ENCODE measurements at regions not wholly inside any gene's neighbourhood (a gene's known extent, or its start where the extent isn't known, plus 50 kb on each side); places are given as distances from the start of the nearest gene placed in this dataset.

- DNase-seq (ENCODE audit: low read depth), result no peak
Observed at GRCh38 chr5:124419531-124419930, 326.9 kb downstream of the ZNF608 start.

GRCh38 chr5:124418390-124418789, 328.0 kb downstream of the ZNF608 start:
- DNase-seq (ENCODE audit: low read depth), result no peak

- no peak for DNase-seq (ENCODE audit: low read depth)
Observed at GRCh38 chr5:124417196-124417595, 329.2 kb downstream of the ZNF608 start.

GRCh38 chr5:124416627-124417026, 329.8 kb downstream of the ZNF608 start:
- DNase-seq (ENCODE audit: low read depth), result no peak

GRCh38 chr5:124414973-124415372, 331.5 kb downstream of the ZNF608 start:
- no peak for DNase-seq (ENCODE audit: low read depth)

- no peak for DNase-seq (ENCODE audit: low read depth)
Observed at GRCh38 chr5:124410539-124411488, 335.6 kb downstream of the ZNF608 start.

- no peak for DNase-seq (ENCODE audit: low read depth)
Observed at GRCh38 chr5:124408738-124409453, 337.5 kb downstream of the ZNF608 start.

- DNase-seq (ENCODE audit: low read depth), result no peak
Observed at GRCh38 chr5:124404796-124405195, 341.6 kb downstream of the ZNF608 start.

GRCh38 chr5:124403281-124403680, 343.2 kb downstream of the ZNF608 start:
- DNase-seq (ENCODE audit: low read depth), result no peak

- DNase-seq (ENCODE audit: low read depth), result no peak
Observed at GRCh38 chr5:124402144-124402581, 344.3 kb downstream of the ZNF608 start.

- DNase-seq (ENCODE audit: low read depth), result no peak
Observed at GRCh38 chr5:124401476-124402143, 344.8 kb downstream of the ZNF608 start.

- DNase-seq (ENCODE audit: low read depth), result no peak
Observed at GRCh38 chr5:124399426-124399961, 346.9 kb downstream of the ZNF608 start.

- no peak for DNase-seq (ENCODE audit: low read depth)
Observed at GRCh38 chr5:124398460-124398859, 348.0 kb downstream of the ZNF608 start.

GRCh38 chr5:124397317-124397716, 349.1 kb downstream of the ZNF608 start:
- no peak for DNase-seq (ENCODE audit: low read depth)

- DNase-seq (ENCODE audit: low read depth), result no peak
Observed at GRCh38 chr5:124395926-124396325, 350.5 kb downstream of the ZNF608 start.

GRCh38 chr5:124395287-124395686, 351.2 kb downstream of the ZNF608 start:
- no peak for DNase-seq (ENCODE audit: low read depth)

GRCh38 chr5:124394700-124395245, 351.7 kb downstream of the ZNF608 start:
- DNase-seq (ENCODE audit: low read depth), result no peak

GRCh38 chr5:124393584-124394379, 352.7 kb downstream of the ZNF608 start:
- no peak for DNase-seq (ENCODE audit: low read depth)

GRCh38 chr5:124383693-124384092, 362.7 kb downstream of the ZNF608 start:
- DNase-seq (ENCODE audit: low read depth), result no peak

GRCh38 chr5:124377386-124377785, 369.1 kb downstream of the ZNF608 start:
- no peak for DNase-seq (ENCODE audit: low read depth)

- no peak for DNase-seq (ENCODE audit: low read depth)
Observed at GRCh38 chr5:124373883-124374282, 372.6 kb downstream of the ZNF608 start.
